ENCODE measurements at regions not wholly inside any gene's neighbourhood (a gene's known extent, or its start where the extent isn't known, plus 50 kb on each side); places are given as distances from the start of the nearest gene placed in this dataset.

GRCh38 chr2:123811846-123812245 lies 213.2 kb upstream of the CNTNAP5 start:
- Histone ChIP-seq H3K27me3 (ENCODE audit: control insufficient read depth, insufficient read depth, low read length) (no peaks in the 10 kb centered on the region), H3K79me2 (ENCODE audit: control insufficient read depth, insufficient read depth, low read length) (no peaks in the 10 kb centered on the region), H3K4me3 (replicated peaks in 1 of 4; ENCODE audit: control extremely low read depth in 1 of 4, insufficient read depth in 1 of 4, low read depth in 3 of 4, low read length in 4 of 4) (no peak overlapping the region), H3K4me1 (ENCODE audit: control insufficient read depth, extremely low read depth, insufficient read depth, low read length) (no peaks in the 10 kb centered on the region), H3K9ac (ENCODE audit: insufficient read depth, low read length) (no peak overlapping the region), H3K36me3 (ENCODE audit: control insufficient read depth, insufficient read depth, low read length) (no peaks in the 10 kb centered on the region), H3K27ac (ENCODE audit: insufficient read depth, low read length) (no peak overlapping the region), H3K9me3 (ENCODE audit: control insufficient read depth, insufficient read depth, low read depth, low read length) (no peaks in the 10 kb centered on the region), H4K20me1 (ENCODE audit: control insufficient read depth, extremely low read depth, insufficient read depth, low read length) (no peaks in the 10 kb centered on the region), H3K4me2 (ENCODE audit: extremely low read depth, insufficient read depth, low read length) (no peak overlapping the region), H2AFZ (ENCODE audit: low read length) (no peak overlapping the region)
- TF ChIP-seq EZH2 (IDR thresholded peaks at IDR 0.05; ENCODE audit: low read length, missing control alignments) = no peak
- TF ChIP-seq, protein P1, sequence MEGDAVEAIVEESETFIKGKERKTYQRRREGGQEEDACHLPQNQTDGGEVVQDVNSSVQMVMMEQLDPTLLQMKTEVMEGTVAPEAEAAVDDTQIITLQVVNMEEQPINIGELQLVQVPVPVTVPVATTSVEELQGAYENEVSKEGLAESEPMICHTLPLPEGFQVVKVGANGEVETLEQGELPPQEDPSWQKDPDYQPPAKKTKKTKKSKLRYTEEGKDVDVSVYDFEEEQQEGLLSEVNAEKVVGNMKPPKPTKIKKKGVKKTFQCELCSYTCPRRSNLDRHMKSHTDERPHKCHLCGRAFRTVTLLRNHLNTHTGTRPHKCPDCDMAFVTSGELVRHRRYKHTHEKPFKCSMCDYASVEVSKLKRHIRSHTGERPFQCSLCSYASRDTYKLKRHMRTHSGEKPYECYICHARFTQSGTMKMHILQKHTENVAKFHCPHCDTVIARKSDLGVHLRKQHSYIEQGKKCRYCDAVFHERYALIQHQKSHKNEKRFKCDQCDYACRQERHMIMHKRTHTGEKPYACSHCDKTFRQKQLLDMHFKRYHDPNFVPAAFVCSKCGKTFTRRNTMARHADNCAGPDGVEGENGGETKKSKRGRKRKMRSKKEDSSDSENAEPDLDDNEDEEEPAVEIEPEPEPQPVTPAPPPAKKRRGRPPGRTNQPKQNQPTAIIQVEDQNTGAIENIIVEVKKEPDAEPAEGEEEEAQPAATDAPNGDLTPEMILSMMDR (conservative IDR thresholded peaks at IDR 0.05 in 1 of 2, IDR thresholded peaks at IDR 0.05 in 1 of 2; ENCODE audit: low read depth in 1 of 2, low read length in 2 of 2) = no peak
- no peak for DNase-seq (ENCODE audit: low read depth in 2 of 2)

- Histone ChIP-seq H3K9ac (ENCODE audit: insufficient read depth, low read length) (no peak overlapping the region), H2AFZ (ENCODE audit: low read length) (no peak overlapping the region), H4K20me1 (ENCODE audit: control insufficient read depth, extremely low read depth, insufficient read depth, low read length) (no peaks in the 10 kb centered on the region), H3K27ac (ENCODE audit: insufficient read depth, low read length) (no peak overlapping the region), H3K4me3 (replicated peaks in 1 of 4; ENCODE audit: control extremely low read depth in 1 of 4, insufficient read depth in 1 of 4, low read depth in 3 of 4, low read length in 4 of 4) (no peak overlapping the region), H3K4me1 (ENCODE audit: control insufficient read depth, extremely low read depth, insufficient read depth, low read length) (no peaks in the 10 kb centered on the region), H3K4me2 (ENCODE audit: extremely low read depth, insufficient read depth, low read length) (no peak overlapping the region), H3K9me3 (ENCODE audit: control insufficient read depth, insufficient read depth, low read depth, low read length) (no peaks in the 10 kb centered on the region), H3K36me3 (ENCODE audit: control insufficient read depth, insufficient read depth, low read length) (no peaks in the 10 kb centered on the region), H3K27me3 (ENCODE audit: control insufficient read depth, insufficient read depth, low read length) (no peaks in the 10 kb centered on the region), H3K79me2 (ENCODE audit: control insufficient read depth, insufficient read depth, low read length) (no peaks in the 10 kb centered on the region)
- TF ChIP-seq EZH2 (IDR thresholded peaks at IDR 0.05; ENCODE audit: low read length, missing control alignments) = no peak
- TF ChIP-seq, protein P1 (conservative IDR thresholded peaks at IDR 0.05 in 1 of 2, IDR thresholded peaks at IDR 0.05 in 1 of 2; ENCODE audit: low read depth in 1 of 2, low read length in 2 of 2) = no peak
- no peak for DNase-seq (ENCODE audit: low read depth in 2 of 2)
Observed at GRCh38 chr2:123816203-123816602, 208.9 kb upstream of the CNTNAP5 start.

DNA sequence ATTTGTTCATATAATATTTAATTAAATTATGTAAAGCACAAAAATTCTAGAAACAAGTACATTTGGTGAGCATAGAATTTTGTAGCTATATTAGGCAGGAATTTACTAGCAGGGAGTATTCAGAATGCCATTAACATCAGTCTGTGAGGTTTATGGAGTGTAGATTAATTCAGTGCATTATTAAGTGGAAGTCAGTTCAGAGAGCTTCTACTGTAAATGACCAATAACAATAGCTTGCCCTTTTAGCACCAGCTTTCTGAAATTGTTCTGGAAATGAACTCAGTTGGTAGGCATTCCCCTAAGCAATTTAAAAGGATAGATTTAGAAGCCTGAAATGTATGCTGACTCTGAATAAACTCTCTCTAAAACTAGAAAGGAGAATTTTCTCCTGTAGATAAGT lies 208.2 kb upstream of the CNTNAP5 start:
- H3K27me3 ChIP-seq (ENCODE audit: control insufficient read depth, insufficient read depth, low read length) = no peaks in the 10 kb centered on the region
- H3K4me2 ChIP-seq (ENCODE audit: extremely low read depth, insufficient read depth, low read length) = no peak overlapping the region
- no peak overlapping the region for H3K4me3 ChIP-seq (replicated peaks in 1 of 4; ENCODE audit: control extremely low read depth in 1 of 4, insufficient read depth in 1 of 4, low read depth in 3 of 4, low read length in 4 of 4)
- H4K20me1 ChIP-seq (ENCODE audit: control insufficient read depth, extremely low read depth, insufficient read depth, low read length) = no peaks in the 10 kb centered on the region
- no peaks in the 10 kb centered on the region for H3K79me2 ChIP-seq (ENCODE audit: control insufficient read depth, insufficient read depth, low read length)
- TF ChIP-seq, protein P1 (conservative IDR thresholded peaks at IDR 0.05 in 1 of 2, IDR thresholded peaks at IDR 0.05 in 1 of 2; ENCODE audit: low read depth in 1 of 2, low read length in 2 of 2) = no peak
- no peak for TF ChIP-seq EZH2 (IDR thresholded peaks at IDR 0.05; ENCODE audit: low read length, missing control alignments)
- H3K9me3 ChIP-seq (ENCODE audit: control insufficient read depth, insufficient read depth, low read depth, low read length) = no peaks in the 10 kb centered on the region
- no peak overlapping the region for H3K27ac ChIP-seq (ENCODE audit: insufficient read depth, low read length)
- H3K36me3 ChIP-seq (ENCODE audit: control insufficient read depth, insufficient read depth, low read length) = no peaks in the 10 kb centered on the region
- no peak overlapping the region for H3K9ac ChIP-seq (ENCODE audit: insufficient read depth, low read length)
- DNase-seq (ENCODE audit: low read depth in 2 of 2) = no peak
- H3K4me1 ChIP-seq (ENCODE audit: control insufficient read depth, extremely low read depth, insufficient read depth, low read length) = no peaks in the 10 kb centered on the region
- no peak overlapping the region for H2AFZ ChIP-seq (ENCODE audit: low read length)
